IMR-90 (cell line): ENCODE measurements at regions not wholly inside any gene's neighbourhood (a gene's known extent, or its start where the extent isn't known, plus 50 kb on each side); places are given as distances from the start of the nearest gene placed in this dataset.

Experiments
- ATAC-seq: fragments of 200-7000 bp; cut with Tn5 transposase; 2 replicates; pipeline ENCODE4 v1.9.1; 2020; ENCODE audit warnings: low read depth, mild to moderate bottlenecking, moderate library complexity
- BruUV-seq: library from RNA; stranded (reverse); fragments of 400-500 nt; replicated peaks from 2 replicates; lab custom pipeline; 2021; lab: Mats Ljungman, UMichigan
- CTCF ChIA-PET: fragments of 300-600 bp; formaldehyde crosslinking; extraction: SDS; loops from one replicate; lab custom pipeline; 2021; ENCODE audit warnings: antibody characterized with exemption; lab: Yijun Ruan, JAX
- POLR2A ChIA-PET: fragments of 300-600 bp; sonication (Branson Sonifier 250); formaldehyde crosslinking; loops from one replicate; lab custom pipeline; 2022; ENCODE audit warnings: antibody characterized with exemption; ENCODE audit not compliant: unreplicated experiment; lab: Charles Lee
- DNase-seq: peaks from one replicate; pipeline ENCODE4 v3.0.0; 2013
- H2AFZ ChIP-seq: replicated peaks from 2 replicates; pipeline ENCODE3; 2013; ENCODE audit warnings: low read length, mild to moderate bottlenecking; ENCODE audit not compliant: poor library complexity
- H2AK5ac ChIP-seq: 2 replicates; pipeline ENCODE4 v1.6.1; 2013; ENCODE audit warnings: low read depth, low read length, inconsistent platforms
- H2AK9ac ChIP-seq: replicated peaks from 2 replicates; pipeline ENCODE3; 2013; ENCODE audit warnings: mild to moderate bottlenecking, low read depth, low read length, moderate library complexity; ENCODE audit not compliant: poor library complexity
- H2BK120ac ChIP-seq: 2 replicates; pipeline ENCODE4 v1.6.1; 2013; ENCODE audit warnings: low read depth, low read length, inconsistent platforms
- H2BK15ac ChIP-seq: 3 replicates; pipeline ENCODE4 v1.6.1; 2013; ENCODE audit warnings: low read depth, low read length, inconsistent platforms
- H2BK20ac ChIP-seq: 2 replicates; pipeline ENCODE4 v1.6.1; 2013; ENCODE audit warnings: low read depth, mild to moderate bottlenecking, inconsistent platforms, low read length, moderate library complexity
- H2BK5ac ChIP-seq: 2 replicates; pipeline ENCODE4 v1.6.1; 2013; ENCODE audit warnings: mild to moderate bottlenecking, low read depth, low read length, inconsistent platforms; ENCODE audit not compliant: poor library complexity, severe bottlenecking
- H3K14ac ChIP-seq: replicated peaks from 2 replicates; pipeline ENCODE4 v1.6.1; 2013; ENCODE audit warnings: low read depth, low read length, inconsistent platforms
- H3K18ac ChIP-seq: 2 replicates; pipeline ENCODE4 v1.6.1; 2013; ENCODE audit warnings: low read depth, low read length, control low read depth
- H3K23ac ChIP-seq: 2 replicates; pipeline ENCODE4 v1.6.1; 2013; ENCODE audit warnings: low read depth, low read length, inconsistent platforms
- H3K27ac ChIP-seq: 2 replicates; pipeline ENCODE4 v1.5.1; 2013; ENCODE audit warnings: mild to moderate bottlenecking, control low read depth, low read length; ENCODE audit not compliant: insufficient read depth
- H3K27me3 ChIP-seq: 2 replicates; pipeline ENCODE4 v1.6.1; 2013; ENCODE audit warnings: low read length; ENCODE audit not compliant: control insufficient read depth, insufficient read depth
- H3K36me3 ChIP-seq: 2 replicates; pipeline ENCODE4 v1.6.1; 2013; ENCODE audit warnings: low read length, mixed read lengths; ENCODE audit not compliant: control insufficient read depth, insufficient read depth
- H3K4ac ChIP-seq: 2 replicates; pipeline ENCODE4 v1.6.1; 2013; ENCODE audit warnings: low read depth, low read length, inconsistent platforms
- H3K4me1 ChIP-seq: 2 replicates; pipeline ENCODE4 v1.6.1; 2013; ENCODE audit warnings: low read length, mixed read lengths; ENCODE audit not compliant: control insufficient read depth, insufficient read depth
- H3K4me2 ChIP-seq: 2 replicates; pipeline ENCODE4 v1.6.1; 2013; ENCODE audit warnings: low read depth, mild to moderate bottlenecking, control low read depth, low read length, moderate library complexity
- H3K4me3 ChIP-seq: 2 replicates; pipeline ENCODE4 v1.5.1; 2013; ENCODE audit warnings: low read depth, mild to moderate bottlenecking, control low read depth, low read length, moderate library complexity; ENCODE audit not compliant: insufficient read depth
- H3K56ac ChIP-seq: 2 replicates; pipeline ENCODE4 v1.6.1; 2013; ENCODE audit warnings: low read length, inconsistent platforms; ENCODE audit not compliant: insufficient read depth; ENCODE audit errors: extremely low read depth
- H3K79me1 ChIP-seq, 2 experiments: 2 replicates each; pipeline ENCODE4 v1.6.1; 2013; ENCODE audit warnings: low read length in 2 of 2, inconsistent platforms in 1 of 2, low read depth in 1 of 2
- H3K9ac ChIP-seq: 2 replicates; pipeline ENCODE4 v1.6.1; 2013; ENCODE audit warnings: low read depth, low read length, control low read depth
- H3K9me1 ChIP-seq: 2 replicates; pipeline ENCODE4 v1.6.1; 2013; ENCODE audit warnings: low read length, inconsistent platforms; ENCODE audit not compliant: insufficient read depth
- H3K9me3 ChIP-seq: 2 replicates; pipeline ENCODE4 v1.6.1; 2013; ENCODE audit warnings: low read length; ENCODE audit not compliant: control insufficient read depth, insufficient read depth
- H4K20me1 ChIP-seq: 2 replicates; pipeline ENCODE4 v1.6.1; 2013; ENCODE audit warnings: low read length, inconsistent platforms; ENCODE audit not compliant: insufficient read depth
- H4K5ac ChIP-seq: 2 replicates; pipeline ENCODE4 v1.6.1; 2013; ENCODE audit warnings: mild to moderate bottlenecking, low read depth, low read length, control low read depth
- H4K8ac ChIP-seq, 2 experiments: 2 replicates each; pipeline ENCODE4 v1.6.1; 2013; ENCODE audit warnings: low read depth in 2 of 2, low read length in 2 of 2, control low read depth in 1 of 2, inconsistent platforms in 1 of 2
- H4K91ac ChIP-seq: 2 replicates; pipeline ENCODE4 v1.6.1; 2013; ENCODE audit warnings: low read depth, low read length, inconsistent platforms; ENCODE audit not compliant: insufficient read depth
- CEBPB ChIP-seq: IDR thresholded peaks from 2 replicates; pipeline ENCODE4 v1.6.1; 2012; ENCODE audit warnings: low read depth, low read length, improper control_type of control experiment
- FOS ChIP-seq: fragments of 150-350 bp; IDR thresholded peaks from 2 replicates; pipeline ENCODE4 v1.6.1; 2016; ENCODE audit warnings: low read depth, low read length
- MAZ ChIP-seq: IDR thresholded peaks from 2 replicates; pipeline ENCODE4 v1.6.1; 2012; ENCODE audit warnings: low read depth, mild to moderate bottlenecking, low read length, improper control_type of control experiment, moderate library complexity, borderline replicate concordance
- NFE2L2 ChIP-seq: fragments of 150-350 bp; IDR thresholded peaks from 2 replicates; pipeline ENCODE4 v1.6.1; 2016; ENCODE audit warnings: low read depth, mild to moderate bottlenecking, low read length
- RAD21 ChIP-seq: IDR thresholded peaks from 2 replicates; pipeline ENCODE4 v1.6.1; 2012; ENCODE audit warnings: low read length, improper control_type of control experiment
- WGBS, 2 experiments: methylation state at CpG; one replicate each; pipeline versions ENCODE4 v1.1.5 to v1.1.7; 2013; ENCODE audit warnings: missing lambda C conversion rate in 2 of 2; ENCODE audit not compliant: insufficient read length in 1 of 2; ENCODE audit errors: extremely low coverage in 2 of 2; 5-methylcytosine and 5-hydroxymethylcytosine counted together
- dilution Hi-C: fragments of 300-500 bp; cut with HindIII; formaldehyde crosslinking; loops from one replicate; pipeline ENCODE4 v1.14.3; 2018; ENCODE audit warnings: low sequenced_read_pairs; ENCODE audit not compliant: unreplicated experiment
- in situ Hi-C: fragments of 300-500 bp; cut with MboI; formaldehyde crosslinking; loops from 3 replicates; pipeline ENCODE4 v1.14.3; 2019; ENCODE audit warnings: low sequenced_read_pairs, inconsistent platforms, mixed read lengths
- intact Hi-C: fragments of 100-400 bp; cut with micrococcal nuclease; formaldehyde crosslinking; loops from 2 replicates; pipeline ENCODE4 v1.10.0; 2022

DNA sequence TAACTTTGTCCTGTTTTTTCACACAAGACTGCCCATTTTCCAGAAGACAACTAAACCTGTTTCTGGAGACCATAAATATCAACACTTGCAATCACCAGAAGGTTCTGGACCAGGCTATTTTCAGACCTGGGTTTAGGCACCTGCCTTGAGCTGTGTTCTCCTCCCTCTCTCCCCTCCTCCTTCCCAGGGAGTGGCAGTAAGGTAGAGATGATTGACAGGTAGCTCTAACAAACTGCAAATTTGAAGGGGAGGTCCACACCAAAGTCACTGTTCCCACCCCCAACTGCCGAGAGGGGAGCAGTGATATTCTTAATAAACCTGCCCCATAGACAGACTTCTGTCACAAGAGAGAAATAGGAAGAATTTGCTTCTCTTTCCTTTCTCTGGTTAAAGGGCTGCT is 91.2 kb upstream of the BACH2 start:
- H4K5ac ChIP-seq = no peak overlapping the region
- peaks cover 2% of the 10 kb centered on the region; the same call in 1 of the 2 replicates for H3K4me1 ChIP-seq
- no peak overlapping the region; the same call in 2 of the 3 replicates for H2BK15ac ChIP-seq
- dilution Hi-C loops = no loop called here
- H3K27ac ChIP-seq = no peak overlapping the region
- ATAC-seq (no peak), DNase-seq (no peak)
- H3K23ac ChIP-seq = no peak overlapping the region
- no peak overlapping the region for H3K4me3 ChIP-seq
- in situ Hi-C loops = loop anchor here (5.0 kb wide), 2 partner anchors 91 to 416 kb away; partner anchors contain the start of gene BACH2
- no peak overlapping the region for H3K56ac ChIP-seq
- H3K14ac ChIP-seq = no peak overlapping the region
- no peak overlapping the region for H3K4ac ChIP-seq
- ChIA-PET POLR2A (no interaction called here), CTCF (no interaction called here)
- no peak overlapping the region for H4K8ac ChIP-seq
- no peaks in the 10 kb centered on the region for H4K20me1 ChIP-seq
- H2BK5ac ChIP-seq = no peak overlapping the region
- H3K9ac ChIP-seq = no peak overlapping the region
- TF ChIP-seq CEBPB (no peak), FOS (no peak), MAZ (no peak), RAD21 (no peak), NFE2L2 (no peak)
- no peaks in the 10 kb centered on the region for H3K79me1 ChIP-seq
- H2BK120ac ChIP-seq = no peak overlapping the region
- H3K18ac ChIP-seq = no peak overlapping the region
- H2AFZ ChIP-seq = no peak overlapping the region
- no CpG with 5 or more reads among the region's 1 CpG for WGBS, 2 experiments
- no peak overlapping the region for H4K91ac ChIP-seq
- H3K9me3 ChIP-seq = no peaks in the 10 kb centered on the region
- no peak overlapping the region for H3K4me2 ChIP-seq
- intact Hi-C loops = no loop called here
- BruUV-seq = no TSS peak
- no peak overlapping the region for H2BK20ac ChIP-seq
- peaks cover 9% of the 10 kb centered on the region for H3K27me3 ChIP-seq
- H3K9me1 ChIP-seq = no peaks in the 10 kb centered on the region
- H2AK9ac ChIP-seq = no peak overlapping the region
- H3K36me3 ChIP-seq = no peaks in the 10 kb centered on the region
- H2AK5ac ChIP-seq = no peak overlapping the region
